ENCODE measurements at regions not wholly inside any gene's neighbourhood (a gene's known extent, or its start where the extent isn't known, plus 50 kb on each side); places are given as distances from the start of the nearest gene placed in this dataset.
A peak's percentile ranks its signal among the peaks of the same experiment; 100 is the strongest.
"Not testable (repeated sequence)": the region's sequence is repeated elsewhere in the genome, so short reads cannot be mapped to it uniquely, and the experiment has no call there.

DNA sequence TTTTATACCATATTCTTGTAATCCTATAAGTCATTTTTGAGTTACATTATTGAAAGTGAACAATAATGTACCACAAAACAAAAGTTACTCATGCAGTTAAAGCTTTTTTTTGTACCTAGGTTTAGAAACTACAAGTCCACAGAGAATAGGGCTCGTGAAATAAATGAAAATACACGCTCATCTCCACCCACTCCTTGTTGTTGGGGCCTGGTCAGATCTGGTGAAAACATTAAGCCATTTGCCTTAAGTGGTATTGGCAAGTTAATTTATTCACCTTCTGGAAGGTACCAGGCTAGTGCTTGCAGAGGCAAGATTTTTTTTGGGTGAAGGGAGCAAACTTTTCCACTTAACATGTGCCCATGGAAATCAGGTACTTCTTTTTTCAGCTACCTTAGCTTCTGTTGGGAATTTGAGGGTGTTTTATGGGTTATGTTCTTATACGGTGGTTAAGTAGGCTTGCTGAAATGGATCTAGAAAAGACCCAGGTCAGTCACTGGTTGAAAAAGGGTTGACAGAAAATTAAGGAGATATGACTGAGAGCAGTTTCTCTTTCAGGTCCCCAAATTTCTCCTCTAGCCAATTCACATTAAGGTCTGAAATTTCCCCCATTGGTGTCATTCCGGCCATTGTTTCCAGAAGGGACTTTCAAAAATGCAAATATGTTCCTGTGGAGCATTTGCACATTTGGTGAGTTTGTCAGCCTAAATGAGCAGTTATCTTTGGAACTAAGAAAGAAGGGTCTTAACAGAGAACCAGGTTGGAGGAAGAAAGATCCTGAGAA is 143.3 kb downstream of the KCNRG start:
- DNase-seq: no peak

DNA sequence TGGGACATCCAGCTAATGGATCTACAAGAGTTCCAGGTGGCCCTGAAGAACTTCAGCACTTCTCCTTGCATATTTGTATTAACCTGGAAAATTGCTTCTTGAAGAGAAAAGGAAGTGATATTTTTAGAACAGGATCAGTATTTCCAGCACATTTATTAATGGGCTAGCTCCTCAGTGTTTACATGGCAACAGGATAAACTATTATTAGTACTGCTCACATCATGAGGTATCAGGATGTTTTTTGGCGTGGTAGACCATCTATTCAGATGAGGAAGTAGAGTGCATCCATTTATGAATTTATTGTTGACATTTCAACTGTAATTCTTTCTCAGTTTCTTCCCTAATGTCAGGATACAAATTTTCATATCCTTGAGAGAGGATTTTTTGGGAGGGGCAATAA is 144.4 kb downstream of the KCNRG start:
- no peak for DNase-seq

DNA sequence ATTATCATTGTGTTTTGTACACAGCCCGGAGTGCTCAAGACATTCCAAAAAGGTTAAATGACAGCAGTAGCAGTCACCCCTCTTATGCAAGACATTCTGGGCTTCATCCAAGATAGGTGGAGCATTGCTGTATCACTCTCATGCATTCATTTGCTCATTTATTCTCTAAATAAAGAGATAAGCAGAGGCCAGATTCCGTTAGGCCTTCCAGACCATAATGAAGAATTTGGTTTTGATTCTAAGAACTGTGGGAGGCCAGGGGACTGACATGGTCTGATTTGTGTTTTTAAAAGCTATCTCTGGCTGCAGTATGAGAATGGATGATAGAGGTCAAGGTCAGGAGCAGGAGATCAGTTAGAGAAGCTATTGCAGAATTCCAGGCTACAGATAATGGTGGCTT is 145.8 kb downstream of the KCNRG start:
- DNase-seq: no peak

- DNase-seq: no peak
Observed at GRCh38 chr13:50162001-50162400, 146.8 kb downstream of the KCNRG start.

GRCh38 chr13:50162567-50162966 is 147.3 kb downstream of the KCNRG start:
- DNase-seq: no peak

- no peak for DNase-seq
Observed at GRCh38 chr13:50167224-50167947, 152.1 kb downstream of the KCNRG start.

GRCh38 chr13:50167967-50168366 is 152.7 kb downstream of the KCNRG start:
- DNase-seq: no peak

DNA sequence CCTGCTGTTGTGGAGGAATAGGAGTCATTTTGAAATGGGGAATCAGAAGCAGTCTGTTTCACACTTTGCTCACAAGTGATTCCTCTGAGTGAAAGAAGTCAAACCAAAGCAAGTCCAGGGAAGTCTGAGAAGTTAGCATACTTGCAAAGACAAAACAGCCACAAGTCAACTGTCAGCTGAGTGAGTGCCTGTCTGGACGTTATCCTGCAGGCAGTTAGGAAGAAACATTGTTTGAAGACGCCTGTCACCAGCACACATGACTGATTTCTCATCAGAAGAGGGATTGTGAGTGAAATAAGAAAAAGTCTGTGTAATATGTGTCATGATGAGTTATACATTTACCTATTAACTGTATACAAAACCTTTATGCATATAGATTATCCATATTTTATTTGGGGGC is 153.5 kb downstream of the KCNRG start:
- no peak for DNase-seq

DNA sequence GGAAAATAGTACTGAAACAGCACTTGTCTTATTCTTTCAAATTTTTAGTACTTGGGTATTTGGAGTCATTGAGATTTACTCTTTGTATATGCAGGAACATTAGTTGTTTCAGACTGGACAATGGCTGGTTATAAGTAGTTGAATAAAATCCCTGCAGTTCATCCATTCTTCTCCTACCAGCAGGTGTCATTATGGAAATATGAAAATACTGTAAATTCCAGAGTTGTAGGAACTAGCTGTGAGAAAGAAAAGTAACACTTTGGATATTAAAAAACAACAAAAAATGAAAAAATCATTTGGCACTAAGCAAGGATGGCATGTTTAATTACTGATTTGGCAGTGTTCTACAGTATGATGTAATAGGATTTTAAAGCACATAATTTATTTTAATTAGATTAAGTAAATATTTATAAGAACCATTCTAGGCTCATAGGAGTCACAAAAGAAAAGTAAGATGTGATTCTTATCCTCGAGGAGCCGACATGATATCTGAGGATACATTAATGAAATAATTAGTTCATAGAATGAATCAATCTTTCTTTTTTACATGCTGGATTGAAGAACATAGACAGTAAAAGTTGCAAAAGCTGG is 155.3 kb downstream of the KCNRG start:
- DNase-seq: no peak

GRCh38 chr13:50171590-50172282 is 156.5 kb downstream of the KCNRG start:
- DNase-seq: no peak

GRCh38 chr13:50173045-50173444 is 157.8 kb downstream of the KCNRG start:
- DNase-seq: not testable (repeated sequence)

GRCh38 chr13:50174630-50175029 is 159.4 kb downstream of the KCNRG start:
- DNase-seq: no peak

DNA sequence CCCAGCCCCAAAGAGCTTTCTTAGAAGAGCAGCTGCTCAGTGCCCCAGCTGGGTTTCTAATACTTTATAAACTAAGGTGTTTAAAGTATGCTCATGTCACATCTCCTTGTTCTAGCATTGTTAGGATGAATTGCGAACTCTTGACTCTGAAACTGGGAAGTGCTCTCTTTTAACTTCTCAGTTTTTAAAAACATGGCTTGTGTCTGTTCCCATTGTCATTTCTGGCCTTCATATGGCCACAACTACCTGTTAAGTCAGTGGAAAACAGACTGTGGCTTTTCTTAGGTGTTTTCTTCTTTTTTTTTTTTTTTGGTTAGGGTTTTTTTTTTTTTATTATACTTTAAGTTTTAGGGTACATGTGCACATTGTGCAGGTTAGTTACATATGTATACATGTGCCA is 164.7 kb downstream of the KCNRG start:
- no peak for DNase-seq

DNA sequence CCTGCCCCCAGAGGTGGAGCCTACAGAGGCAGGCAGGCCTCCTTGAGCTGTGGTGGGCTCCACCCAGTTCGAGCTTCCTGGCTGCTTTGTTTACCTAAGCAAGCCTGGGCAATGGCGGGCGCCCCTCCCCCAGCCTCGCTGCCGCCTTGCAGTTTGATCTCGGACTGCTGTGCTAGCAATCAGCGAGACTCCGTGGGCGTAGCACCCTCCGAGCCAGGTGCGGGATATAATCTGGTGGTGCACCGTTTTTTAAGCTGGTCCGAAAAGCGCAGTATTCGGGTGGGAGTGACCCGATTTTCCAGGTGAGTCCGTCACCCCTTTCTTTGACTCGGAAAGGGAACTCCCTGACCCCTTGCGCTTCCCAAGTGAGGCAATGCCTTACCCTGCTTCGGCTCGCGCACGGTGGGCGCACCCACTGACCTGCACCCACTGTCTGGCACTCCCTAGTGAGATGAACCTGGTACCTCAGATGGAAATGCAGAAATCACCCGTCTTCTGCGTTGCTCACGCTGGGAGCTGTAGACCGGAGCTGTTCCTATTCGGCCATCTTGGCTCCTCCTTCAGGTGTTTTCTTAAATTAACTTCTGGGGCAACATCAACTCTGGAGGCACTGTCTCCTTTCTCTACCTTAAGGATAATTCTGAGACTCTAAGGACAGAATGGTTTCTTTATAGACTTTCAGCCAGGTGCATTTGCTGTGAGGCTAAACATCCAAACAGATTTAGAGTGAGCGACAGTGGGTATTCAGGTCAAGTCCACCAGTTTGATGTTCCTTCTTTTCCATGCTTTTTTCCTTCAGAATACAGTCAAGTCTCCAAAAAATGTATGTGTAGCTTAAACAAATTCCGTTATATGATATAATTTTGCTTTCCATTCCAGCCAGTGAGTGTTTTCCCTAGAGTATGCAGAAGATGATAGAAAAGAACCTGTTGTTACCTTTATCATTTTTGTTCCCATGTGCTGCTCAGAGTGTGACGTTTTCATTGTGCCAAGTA is 170.8 kb downstream of the KCNRG start:
- DNase-seq: not testable (repeated sequence)

DNA sequence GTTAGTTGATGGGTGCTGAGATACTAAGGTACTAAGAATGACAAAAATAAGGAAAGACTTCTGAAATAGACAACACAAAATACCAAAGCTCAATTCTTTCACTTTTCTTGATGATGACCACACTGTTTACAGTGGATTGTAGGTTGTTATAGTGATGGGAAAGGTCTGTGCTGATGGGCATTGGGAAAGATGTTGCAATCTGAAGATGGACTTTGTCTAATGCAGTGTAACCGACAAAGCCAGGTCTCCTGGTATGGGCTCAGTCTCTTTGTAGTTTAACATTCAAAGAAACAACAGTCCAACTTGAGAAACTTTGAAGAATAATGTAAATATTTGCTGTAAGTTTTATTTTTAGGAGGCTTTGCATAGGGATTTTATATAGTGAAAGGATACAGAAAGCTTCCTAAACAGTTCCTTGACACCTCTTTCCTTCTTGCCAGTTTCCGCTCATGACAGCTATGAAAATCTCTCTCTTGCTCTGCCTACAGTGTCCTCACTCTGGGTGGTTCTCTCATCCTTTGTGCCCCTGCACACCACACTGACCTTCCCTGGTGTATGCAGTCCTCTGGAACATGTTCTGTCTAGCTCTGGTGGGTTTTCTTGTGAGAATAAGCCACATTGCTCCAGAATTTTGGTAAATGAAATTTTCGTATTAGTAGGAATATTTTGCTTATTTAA is 172.2 kb downstream of the KCNRG start:
- DNase-seq: no peak

DNA sequence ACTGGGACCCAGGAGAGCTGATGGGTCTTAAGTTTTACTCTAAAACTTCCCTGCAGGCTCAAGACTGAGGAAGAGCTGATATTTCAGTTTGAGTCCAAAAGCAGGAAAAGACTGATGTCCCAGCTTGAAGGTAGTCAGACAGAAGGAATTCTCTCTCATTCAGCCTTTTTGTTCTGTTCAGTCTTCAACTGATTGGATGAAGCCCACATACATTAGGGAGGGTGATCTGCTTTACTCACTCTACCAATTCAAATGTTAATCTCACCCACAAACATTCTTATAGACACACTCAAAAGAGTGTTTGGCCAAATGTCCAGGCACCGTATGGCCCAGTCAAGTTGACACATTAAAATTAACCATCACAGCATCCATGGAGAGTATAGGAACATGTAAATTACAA is 173.5 kb downstream of the KCNRG start:
- DNase-seq: no peak

GRCh38 chr13:50189450-50189849 is 174.2 kb downstream of the KCNRG start:
- peak; percentile 28 for DNase-seq

GRCh38 chr13:50191004-50191403 is 175.8 kb downstream of the KCNRG start:
- DNase-seq: no peak

GRCh38 chr13:50192272-50192813 is 177.1 kb downstream of the KCNRG start:
- DNase-seq: no peak

- no peak for DNase-seq
Observed at GRCh38 chr13:50195045-50195444, 179.8 kb downstream of the KCNRG start.

DNA sequence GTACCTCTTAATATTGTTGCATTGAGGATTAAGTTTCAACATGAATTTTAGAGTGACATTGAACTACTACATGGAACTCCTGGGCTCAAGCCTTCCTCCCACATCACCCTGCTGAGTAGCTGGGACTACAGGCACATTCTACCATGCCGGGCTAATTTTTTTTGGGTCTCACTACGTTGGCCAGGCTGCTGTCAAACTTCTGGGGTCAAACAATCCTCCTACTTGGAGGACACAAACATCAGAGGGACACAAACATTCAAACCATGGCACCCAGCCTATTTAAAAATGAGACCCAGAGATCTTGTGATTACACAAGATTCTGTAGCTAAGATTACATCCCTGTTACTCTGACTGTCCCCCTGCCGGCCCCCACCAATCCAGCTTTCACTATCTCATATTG is 180.9 kb downstream of the KCNRG start:
- DNase-seq: no peak
